GM19328 (cell line): ENCODE measurements at regions not wholly inside any gene's neighbourhood (a gene's known extent, or its start where the extent isn't known, plus 50 kb on each side); places are given as distances from the start of the nearest gene placed in this dataset.
"Not testable (repeated sequence)": the region's sequence is repeated elsewhere in the genome, so short reads cannot be mapped to it uniquely, and the experiment has no call there.

Experiments used
- ATAC-seq: cut with Tn5 transposase; IDR thresholded peaks from one replicate; pipeline ENCODE4 v1.9.1; 2021; ENCODE audit warnings: mild to moderate bottlenecking, moderate library complexity; ENCODE audit not compliant: unreplicated experiment

GRCh38 chr2:146584316-146584715 is 1260.5 kb upstream of the ACVR2A start:
- ATAC-seq, result no peak

DNA sequence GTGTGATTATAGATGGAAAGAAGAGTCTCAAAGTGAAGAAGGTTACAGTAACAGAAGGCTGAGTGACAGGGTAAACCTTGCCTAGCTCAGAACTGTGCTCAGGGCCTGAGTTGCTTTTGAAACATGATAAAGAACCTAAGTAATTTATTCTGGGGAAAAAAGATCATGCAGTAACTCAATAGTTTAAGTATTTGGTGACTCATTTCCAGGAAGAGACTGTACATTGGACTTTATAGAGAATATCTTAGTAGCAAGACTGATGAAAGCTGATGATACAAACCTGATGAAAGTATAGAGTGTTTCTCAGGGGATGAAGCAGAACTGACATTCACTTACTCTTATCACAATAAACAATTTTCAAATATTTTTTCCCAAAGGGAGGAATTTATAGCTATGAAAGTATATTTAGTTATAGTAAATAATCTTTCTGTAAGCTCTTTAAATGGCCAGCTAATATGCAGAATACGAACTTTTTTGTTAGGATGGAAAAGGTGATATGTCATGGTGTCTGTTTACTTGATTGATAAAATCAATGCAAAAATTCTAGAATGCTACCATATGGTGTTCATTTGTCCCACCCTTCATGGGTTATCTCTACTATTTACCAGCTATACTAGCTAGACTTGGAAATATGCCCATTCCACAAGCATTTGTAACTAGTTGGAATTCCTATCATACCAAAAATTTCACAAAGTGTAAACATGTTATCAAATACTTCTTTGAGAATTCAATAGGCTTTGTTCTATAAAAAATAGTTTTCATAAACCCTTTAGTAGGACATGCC is 1265.5 kb upstream of the ACVR2A start:
- no peak for ATAC-seq

DNA sequence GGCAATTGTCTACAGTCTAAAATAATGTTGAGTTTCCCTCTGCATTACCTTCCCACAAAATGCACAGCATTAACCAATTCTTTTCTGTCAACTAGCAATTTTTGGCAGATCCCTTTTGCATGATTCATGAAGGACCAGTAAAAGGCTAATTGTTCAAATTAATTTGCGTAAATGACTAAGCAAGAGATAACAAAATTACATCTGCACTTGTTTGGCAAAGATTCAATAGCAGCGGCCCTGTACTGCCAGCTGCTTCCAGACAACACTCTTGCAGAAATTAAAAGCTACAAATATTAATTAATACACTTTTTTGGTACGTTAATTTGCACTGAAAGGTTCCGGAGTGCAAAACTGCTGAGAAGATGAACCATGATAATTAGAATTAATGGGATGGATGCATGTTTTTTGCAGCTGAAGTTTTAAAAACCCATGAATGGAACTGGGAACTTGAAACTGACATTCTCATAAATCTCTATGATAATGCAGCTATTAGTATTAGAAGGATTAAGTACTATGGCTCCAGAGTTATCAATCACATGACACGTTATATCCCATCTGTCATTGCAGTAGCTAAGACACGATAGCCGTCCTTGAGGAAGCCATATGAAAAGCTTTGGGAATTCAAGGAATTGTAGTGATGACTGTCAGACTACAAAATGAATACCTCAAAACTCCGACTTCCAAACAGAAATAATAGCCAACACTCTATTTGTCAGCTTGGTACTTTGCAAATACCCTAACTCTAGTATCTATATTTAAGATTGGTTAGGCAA is 1268.3 kb upstream of the ACVR2A start:
- ATAC-seq, result no peak

- no peak for ATAC-seq
Observed at GRCh38 chr2:146572598-146572997, 1272.2 kb upstream of the ACVR2A start.

DNA sequence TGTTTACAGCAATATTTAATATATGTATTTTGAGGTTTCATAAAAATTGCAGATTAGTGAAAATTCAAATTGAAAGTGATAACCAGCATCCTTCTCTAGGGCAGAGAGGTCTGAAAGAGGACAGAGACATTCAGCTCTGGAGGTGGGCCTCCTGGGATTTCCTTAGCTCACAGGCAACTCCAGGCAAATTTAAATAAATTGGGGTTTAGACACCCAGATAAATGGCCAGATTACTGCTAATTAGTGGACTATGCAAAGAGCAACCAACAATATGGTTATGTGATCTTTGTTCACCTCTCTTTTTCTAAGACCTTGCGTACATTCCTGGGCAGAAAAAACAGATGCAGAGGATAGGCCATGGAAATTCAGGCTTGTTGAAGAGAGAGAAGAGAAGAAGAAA is 1282.8 kb upstream of the ACVR2A start:
- ATAC-seq, result no peak

DNA sequence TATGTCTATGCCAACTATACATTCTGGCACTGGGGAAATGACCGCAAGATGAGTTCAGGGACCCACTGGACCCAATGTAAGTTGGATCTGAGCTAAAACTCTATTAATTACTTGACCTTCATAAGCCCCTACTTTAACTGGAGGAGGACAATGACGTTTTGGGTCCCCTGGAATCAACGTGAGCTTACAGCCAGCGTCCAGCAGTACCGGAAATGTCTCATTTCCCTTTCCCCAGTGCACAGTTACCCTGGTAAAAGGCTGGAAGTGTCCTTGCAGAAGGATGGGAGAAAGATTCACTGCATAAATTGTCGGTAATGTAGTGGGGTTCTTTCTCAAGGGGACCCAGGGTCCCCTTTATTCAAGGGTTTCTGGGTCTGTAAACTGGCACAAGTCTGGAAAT is 1297.6 kb upstream of the ACVR2A start:
- no peak for ATAC-seq

DNA sequence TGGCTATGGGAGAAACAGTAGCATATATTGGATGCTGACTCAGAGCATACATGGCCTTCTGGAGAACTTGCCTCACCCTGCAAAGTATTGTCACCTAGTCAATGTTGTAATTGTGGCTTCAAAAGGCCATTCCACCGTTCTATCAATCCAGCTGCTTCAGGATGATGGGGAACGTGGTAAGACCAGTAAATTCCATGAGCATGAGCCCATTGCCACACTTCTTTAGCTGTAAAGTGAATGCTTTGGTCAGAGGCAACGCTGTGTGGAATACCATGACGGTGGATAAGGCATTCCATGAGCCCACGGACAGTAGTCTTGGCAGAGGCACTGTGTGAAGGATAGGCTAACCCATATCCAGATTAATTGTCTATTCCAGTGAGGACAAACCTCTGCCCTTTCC is 1300.1 kb upstream of the ACVR2A start:
- ATAC-seq, result no peak

DNA sequence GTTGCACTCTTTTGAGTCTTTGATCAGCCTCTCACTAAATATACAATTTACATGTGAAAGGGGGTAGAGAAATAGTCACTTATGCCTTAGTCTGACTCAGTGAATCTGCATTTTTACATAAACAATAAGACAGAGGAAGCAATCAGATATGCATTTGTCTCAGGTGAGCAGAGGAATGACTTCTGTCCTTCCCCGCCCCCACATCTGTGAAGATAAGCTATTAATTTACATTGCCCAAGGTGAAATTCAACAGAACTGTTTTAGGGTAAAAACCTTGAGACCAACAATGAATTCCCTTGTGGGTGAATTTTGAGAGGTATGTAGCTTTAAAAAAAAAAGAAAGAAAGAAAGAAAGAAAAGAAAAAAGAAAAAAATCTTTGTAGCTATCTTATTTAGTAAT is 1302.9 kb upstream of the ACVR2A start:
- ATAC-seq, result no peak

- no peak for ATAC-seq
Observed at GRCh38 chr2:146540271-146540932, 1304.4 kb upstream of the ACVR2A start.

DNA sequence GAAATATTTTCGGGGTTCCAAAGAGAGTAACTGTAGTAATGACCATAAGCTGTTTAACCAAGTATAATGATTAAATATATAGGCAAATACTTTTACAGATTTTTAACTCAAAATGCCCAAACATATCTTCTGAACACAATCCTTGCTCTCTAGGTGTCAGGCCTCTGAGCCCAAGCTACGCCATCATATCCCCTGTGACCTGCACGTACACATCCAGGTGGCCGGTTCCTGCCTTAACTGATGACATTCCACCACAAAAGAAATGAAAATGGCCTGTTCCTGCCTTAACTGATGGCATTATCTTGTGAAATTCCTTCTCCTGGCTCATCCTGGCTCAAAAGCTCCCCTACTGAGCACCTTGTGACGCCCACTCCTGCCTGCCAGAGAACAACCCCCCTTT is 1305.1 kb upstream of the ACVR2A start:
- ATAC-seq, result not testable (repeated sequence)

DNA sequence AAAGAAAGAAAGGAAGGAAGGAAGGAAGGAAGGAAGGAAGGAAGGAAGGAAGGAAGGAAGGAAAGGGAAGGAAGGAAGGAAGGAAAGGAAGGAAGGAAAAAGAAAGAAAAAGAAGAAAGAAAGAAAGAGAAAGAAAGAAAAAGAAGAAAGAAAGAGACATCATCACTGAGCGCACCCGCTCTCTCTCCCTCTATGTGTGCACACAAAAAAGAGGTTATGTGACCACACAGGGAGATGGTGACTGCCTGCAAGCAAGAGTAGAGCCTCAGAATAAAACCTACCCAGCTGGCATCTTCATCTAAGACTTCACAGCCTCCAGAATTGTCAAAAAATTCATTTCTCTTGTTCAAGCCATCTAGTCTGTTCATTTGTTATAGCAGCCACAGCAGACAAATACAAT is 1307.4 kb upstream of the ACVR2A start:
- ATAC-seq, result no peak

- ATAC-seq, result no peak
Observed at GRCh38 chr2:146532509-146533147, 1312.2 kb upstream of the ACVR2A start.

DNA sequence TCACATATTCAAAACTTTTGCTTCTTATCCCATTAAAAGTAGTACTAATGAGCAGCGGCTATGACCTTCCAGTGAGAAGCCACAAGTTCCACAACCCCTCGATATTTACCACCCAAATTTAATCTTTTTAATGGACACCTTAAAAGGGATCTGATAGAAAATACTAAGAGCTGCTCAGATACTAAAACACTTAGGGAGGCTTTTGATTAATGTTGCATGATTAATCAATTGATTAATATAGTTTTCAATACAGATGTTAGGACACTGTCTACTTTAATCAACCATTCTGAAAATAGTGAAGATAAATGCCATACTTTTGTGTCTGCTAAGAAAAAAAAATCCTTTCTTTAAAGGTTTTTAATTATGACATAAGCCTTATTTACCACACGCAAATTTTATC is 1312.8 kb upstream of the ACVR2A start:
- no peak for ATAC-seq

GRCh38 chr2:146530886-146531285 is 1313.9 kb upstream of the ACVR2A start:
- ATAC-seq, result no peak

- ATAC-seq, result no peak
Observed at GRCh38 chr2:146527166-146527565, 1317.7 kb upstream of the ACVR2A start.

DNA sequence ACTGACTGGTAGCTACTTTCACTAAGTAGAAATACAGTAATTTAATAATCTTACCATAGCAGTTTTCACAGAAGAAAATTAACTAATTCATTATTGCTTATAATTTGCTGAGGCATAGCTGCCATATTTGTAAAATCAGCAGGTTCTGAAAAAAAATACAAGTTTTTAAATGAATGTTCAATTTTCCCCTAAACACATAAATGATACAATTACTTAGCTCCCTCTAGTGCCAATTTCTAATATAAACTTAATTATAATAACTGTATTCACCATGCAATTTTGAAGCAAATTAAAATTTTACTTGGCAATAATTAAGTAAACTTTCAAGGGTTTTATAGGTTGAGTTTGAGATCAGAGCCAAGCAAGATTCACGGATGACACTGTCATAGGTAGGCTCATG is 1321.6 kb upstream of the ACVR2A start:
- ATAC-seq, result no peak

GRCh38 chr2:146506851-146507250 is 1338.0 kb upstream of the ACVR2A start:
- ATAC-seq, result no peak

- no peak for ATAC-seq
Observed at GRCh38 chr2:146503366-146503765, 1341.5 kb upstream of the ACVR2A start.

DNA sequence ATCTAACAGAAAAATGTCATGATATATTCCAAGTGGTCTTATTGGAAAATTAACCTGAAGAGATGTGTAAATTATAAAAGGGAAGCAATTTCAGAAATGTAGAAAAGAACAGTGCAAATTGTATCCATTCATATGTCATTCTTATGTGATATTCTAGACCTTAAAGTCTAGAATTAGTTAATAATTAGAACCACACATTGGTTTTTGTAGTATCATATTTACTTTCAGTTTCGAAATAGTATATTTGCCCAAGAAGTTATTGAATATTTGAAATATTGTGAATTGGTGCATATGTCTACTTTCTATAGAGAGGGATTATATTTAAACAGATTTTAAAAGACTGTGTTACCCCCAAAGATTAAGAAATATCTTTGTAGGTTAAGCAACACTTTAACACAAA is 1348.6 kb upstream of the ACVR2A start:
- ATAC-seq, result no peak

GRCh38 chr2:146489386-146489785 is 1355.4 kb upstream of the ACVR2A start:
- no peak for ATAC-seq

- ATAC-seq, result no peak
Observed at GRCh38 chr2:146481629-146482028, 1363.2 kb upstream of the ACVR2A start.
